Embryonic facial prominence (tissue), 1 donor: ENCODE measurements at regions not wholly inside any gene's neighbourhood (a gene's known extent, or its start where the extent isn't known, plus 50 kb on each side); places are given as distances from the start of the nearest gene placed in this dataset.
"Not testable (repeated sequence)": the region's sequence is repeated elsewhere in the genome, so short reads cannot be mapped to it uniquely, and the experiment has no call there.

ENCODE experiments used
- DNase-seq: peaks from one replicate; pipeline ENCODE4 v3.0.0-alpha.2; 2016; ENCODE audit errors: extremely low spot score

DNA sequence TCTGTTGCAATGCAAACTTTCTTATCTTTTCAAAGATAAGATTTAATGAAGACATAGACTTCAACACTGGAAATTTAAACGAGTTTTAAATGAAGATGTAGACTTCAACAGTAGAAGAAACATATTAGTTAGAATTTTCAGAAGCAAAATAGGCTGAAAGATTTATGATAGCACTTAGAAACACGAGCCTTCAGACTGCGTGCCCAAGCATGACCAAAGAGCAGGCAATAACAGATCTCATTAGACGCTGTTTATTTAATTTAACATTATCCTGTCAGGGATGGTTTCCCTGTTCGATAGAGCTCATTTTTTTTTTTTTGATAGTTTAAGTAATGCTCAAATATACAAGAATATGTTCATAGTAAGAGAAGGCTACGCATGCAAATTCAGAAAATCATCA, 604.7 kb upstream of the SOX9 start:
- DNase-seq: no peak

DNA sequence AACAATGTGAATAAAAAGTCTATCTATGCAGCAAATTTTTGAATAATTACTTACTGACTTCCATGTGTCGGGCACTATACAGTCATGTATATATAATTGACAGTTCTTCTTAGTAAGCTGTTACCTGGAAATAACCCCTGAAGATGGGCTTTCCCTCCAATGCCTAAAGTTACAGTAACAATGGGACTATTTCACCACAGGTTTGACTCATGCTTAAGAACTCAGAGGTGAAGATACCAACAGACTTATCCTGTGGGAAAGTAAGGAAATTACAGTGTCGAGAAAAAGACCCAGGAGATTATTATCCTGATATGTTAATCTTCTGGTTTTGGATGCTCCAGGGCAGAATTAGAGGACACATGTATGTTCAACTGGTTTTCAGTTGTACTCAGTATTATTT, 601.5 kb upstream of the SOX9 start:
- no peak for DNase-seq

DNA sequence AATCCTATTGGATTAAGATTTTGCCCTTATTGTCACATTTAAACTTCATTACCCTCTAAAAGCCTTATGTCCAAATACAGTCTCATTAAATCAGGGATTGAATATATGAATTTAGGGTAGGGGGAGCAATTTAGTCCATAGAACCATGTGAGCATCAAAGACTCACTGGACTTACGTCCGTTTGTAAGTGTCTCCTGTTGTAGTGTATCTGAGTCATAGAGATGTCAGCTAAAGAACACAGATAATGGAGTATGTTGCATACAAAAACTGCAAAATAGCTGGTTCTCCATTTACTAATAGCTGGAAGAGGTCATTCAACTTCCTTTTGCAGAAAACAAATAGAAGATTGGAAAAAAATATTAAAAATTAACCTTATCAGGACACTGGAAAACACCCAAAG, 599.1 kb upstream of the SOX9 start:
- no peak for DNase-seq

DNA sequence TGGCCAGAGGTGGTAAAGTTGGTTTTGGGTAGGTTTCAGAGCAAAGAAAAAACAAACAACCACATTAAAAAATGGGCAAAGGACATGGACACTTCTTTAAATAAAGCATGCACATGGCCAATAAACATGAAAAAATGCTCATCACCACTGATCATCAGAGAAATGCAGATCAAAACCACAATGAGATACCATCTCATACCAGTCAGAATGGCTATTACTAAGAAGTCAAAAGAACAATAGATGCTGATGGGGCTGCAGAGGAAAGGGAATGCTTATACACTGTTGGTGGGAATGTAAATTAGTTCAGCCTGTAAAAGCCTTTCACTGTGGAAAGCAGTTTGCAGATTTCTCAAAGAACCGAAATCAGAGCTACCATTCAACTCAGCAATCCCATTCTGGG, 598.4 kb upstream of the SOX9 start:
- no peak for DNase-seq

DNA sequence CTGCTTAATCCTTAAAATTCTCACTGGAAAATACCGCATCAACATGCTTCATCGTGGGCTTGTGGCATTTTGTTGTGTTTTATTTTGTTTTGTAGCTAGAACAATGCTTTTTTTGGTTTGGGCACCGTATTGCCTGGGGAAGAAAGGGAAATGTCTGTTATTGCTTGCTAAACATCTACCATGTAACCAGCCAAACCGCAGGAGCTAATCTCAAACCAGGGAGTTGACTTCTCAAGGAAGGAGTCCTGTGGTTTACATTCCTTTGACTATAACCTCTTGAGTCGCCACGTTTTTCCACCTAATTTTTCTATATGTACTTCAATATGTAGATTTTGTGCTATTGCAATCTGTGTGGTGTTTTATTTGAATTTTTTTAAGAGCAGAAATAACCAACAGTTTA, 593.5 kb upstream of the SOX9 start:
- no peak for DNase-seq

DNA sequence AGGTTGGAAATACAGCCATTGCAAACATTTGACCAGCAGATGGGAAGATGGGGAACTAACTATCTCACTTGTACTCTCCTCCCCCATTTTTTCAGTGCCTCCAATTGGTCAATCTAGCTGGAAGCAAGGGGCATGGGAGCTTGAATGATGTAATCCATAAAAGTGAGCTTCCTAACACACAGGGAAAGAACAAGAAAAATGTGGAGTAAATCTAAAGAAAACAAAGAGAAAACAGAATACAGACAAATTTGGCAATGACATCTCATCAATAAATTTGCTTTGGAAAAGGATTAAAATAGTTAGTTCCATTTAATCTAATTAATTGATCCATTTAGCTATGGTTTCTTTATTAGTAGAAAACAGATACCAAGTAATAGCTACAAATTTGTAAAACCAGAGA, 592.6 kb upstream of the SOX9 start:
- DNase-seq: no peak

DNA sequence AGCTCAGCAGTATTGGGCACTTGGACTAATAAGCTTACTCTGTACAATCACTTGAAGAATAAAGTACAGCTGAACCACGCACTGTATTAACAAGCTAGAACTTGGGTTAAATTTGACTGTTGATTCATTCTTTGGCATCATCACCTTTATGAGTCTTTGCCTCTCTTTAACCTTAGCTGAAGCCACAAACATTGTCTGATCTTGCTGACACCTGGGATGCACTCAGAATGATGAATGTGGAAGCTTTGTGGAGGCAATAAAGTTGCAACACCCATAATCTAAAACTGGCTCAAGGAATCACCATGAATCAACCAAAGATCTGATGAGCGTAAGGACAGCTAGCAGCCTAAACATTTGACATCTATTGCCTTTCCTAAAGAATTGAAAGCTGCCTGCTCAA, 590.6 kb upstream of the SOX9 start:
- DNase-seq: no peak

DNA sequence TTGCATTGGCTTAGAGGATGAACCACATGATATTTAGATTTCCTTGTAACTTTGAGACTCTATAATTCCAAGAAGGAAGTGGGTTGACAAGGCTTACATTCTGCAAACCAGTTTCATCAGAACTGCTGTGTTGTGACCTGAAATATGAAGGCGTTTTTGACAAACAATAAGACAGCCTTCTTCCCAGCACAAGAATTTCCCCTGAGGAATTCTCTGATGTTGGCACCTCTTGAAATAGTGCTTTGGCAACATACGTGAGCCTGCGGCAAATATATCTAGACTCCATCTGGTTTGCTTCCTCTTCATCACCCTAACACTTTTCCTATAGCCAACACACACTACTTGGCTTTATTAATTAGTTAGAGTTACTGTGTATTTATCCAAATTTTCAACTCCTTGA, 585.5 kb upstream of the SOX9 start:
- DNase-seq: no peak

DNA sequence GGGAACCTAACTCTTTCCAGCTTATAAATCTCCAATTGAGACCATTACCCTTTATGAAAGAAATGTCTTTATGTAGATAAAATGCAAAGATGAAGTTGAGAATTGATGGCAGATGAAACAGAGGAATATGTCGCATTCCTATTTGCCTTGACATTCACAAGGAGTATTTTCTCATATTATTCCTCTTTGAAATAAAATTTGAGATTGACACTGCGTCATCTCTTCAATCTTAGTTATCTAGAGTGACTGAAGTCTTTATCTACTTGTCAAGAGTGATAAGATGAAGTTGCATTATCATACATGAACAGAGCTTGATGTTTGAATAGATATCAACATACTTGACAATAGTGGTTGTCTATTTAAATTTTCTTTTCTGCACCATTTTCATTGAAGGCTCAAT, 574.4 kb upstream of the SOX9 start:
- no peak for DNase-seq

DNA sequence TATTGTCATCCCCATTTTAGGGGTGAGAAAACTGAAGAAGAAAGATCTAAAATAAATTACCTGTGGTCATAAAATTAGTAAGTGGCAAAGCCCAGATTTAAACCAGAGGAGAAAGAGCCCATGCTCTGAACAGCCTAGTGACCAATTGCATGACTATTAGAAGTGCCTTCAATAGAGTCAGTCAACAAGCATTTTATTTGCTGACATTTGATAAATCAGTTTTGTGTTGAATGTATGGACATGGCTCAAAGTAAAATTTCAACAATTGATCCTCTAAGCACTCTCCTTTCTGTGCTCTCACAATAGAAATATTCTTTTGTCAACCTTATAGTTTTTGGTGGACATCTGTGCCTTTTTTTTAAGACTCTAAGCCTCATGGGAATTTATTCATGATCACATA, 572.9 kb upstream of the SOX9 start:
- no peak for DNase-seq

DNA sequence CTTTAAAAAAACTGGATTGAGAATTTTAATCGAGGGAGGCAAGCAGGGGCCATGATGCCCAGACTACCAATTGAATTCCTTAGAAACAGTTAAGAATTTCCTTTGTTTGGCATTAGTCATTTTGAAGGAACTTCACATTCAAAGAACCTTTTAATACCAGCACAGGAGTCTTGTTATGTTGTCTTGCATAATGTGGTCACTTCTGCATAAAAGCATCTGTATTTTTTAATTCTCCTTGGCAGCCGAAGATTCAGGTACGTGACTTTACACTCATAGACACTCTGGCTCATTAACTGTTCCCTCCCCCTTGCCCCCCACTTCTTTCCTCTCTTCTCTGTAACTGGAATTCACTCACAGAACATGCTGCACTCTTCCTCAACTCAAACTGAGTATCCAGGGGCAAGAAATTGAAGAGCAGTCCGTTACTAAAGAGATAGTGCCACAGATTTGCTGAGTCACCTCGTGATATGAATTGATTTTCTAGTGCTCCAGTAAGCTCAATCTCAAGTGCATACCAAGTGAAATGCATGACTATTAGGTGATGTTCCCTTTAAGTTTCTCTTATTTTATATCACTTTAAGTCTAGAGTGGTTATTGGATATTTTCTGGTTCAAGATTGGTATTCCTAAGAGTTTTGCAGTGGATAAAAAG, 572.2 kb upstream of the SOX9 start:
- no peak for DNase-seq

DNA sequence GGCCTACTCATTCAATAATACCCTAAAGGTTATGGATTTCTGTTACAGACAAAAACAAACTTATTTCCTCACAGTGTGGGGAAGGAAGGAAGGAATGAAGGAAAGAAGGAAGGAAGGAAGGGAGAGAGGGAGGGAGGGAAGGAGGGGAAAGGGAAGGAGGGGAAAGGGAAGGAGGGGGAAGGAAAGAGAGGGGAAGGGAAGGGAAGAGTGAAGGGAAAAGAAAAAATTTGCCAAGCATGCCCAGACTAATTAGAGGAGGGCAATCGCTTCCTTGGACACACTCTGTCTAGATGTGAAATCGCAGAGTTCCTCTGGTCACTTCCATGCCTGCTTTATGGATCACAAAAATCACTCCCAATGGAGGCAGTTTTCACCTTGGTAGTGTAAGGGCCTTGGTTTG, 570.1 kb upstream of the SOX9 start:
- no peak for DNase-seq

DNA sequence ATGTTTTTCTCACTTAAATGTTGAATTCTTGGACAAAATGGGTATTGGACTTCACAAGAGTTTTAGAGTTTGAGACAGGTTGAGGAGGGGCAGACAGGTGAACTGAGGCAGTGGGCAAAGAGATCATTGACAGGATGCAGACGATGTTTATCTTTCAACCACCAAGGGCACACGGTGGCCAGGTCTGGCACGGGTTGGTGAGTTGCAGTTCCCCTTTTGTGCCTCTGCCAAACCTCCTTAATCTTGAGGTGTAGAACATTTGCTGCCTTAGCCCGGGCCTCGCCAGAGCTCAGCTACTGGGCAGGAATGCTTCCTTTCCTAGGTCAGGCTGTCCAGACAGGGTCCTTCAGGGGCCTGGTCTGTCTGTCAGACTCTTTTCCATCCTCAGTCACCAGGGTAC, 567.4 kb upstream of the SOX9 start:
- no peak for DNase-seq

DNA sequence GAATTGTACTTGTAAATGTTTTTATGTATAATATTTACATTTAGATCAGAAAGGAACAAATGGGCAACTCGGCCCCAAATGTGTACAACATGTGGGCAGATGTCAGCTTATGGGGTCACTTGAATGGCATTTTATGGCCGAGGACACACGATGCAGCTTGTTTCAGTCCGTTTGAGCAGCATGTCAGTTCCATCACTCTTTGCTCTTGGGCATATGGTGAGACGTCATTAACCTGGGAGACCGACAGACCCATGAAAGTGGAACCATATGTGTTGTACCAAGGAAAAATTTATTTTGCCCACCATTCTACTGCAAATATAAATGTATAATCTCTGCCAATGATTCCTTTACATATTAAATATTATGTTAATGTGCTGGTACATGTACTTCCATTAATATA, 561.9 kb upstream of the SOX9 start:
- no peak for DNase-seq

DNA sequence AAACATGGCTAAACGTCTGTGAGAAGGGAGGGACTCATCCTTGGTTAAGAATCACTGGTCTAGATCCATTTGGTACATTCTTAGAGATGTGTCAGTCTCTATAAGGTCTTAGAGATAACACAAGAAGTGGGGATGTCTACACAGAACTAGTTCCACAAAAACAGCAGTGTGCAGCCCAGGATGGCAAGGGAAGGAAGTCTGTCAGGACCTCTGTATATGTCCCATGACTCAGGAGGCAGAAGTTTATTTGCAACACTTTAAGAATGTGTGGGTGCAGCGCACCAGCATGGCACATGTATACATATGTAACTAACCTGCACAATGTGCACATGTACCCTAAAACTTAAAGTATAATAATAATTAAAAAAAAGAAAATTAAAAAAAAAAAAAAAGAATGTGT, 548.5 kb upstream of the SOX9 start:
- no peak for DNase-seq

DNA sequence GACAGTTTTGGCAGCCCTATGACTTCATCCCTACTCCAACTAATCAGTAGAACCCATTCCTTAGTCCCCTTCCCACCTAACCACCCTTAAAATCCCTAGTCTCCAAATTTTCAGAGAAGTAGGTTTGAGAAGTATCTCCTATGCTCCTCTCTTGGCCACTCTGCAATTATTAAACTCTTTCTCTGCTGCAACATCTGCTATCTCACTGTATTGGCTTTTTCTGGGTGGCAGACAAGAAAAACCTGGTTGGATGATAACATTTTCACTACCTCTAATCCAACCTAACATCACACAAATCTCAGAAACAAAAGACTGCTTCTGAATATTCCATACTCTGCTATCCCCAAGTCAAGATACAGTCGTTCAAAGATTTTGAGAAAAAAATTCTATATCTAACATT, 542.4 kb upstream of the SOX9 start:
- DNase-seq: no peak

DNA sequence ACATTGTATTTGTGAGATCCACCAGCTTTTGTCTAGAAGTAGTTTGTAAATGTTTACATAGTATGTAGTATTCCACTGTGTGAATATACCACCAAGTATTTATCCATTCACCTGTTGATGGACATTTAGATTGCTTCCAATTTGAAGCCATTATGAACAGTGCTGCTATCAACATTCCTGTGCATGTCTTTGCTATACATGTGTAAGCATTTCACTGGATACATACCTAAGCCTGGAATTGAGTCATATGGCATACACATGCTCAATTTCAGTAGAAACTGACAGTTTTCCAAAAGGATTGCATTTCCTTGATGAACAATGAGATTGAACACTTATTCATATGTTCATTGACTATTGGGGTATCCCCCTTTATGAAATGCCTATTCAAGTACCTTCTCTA, 540.6 kb upstream of the SOX9 start:
- no peak for DNase-seq

DNA sequence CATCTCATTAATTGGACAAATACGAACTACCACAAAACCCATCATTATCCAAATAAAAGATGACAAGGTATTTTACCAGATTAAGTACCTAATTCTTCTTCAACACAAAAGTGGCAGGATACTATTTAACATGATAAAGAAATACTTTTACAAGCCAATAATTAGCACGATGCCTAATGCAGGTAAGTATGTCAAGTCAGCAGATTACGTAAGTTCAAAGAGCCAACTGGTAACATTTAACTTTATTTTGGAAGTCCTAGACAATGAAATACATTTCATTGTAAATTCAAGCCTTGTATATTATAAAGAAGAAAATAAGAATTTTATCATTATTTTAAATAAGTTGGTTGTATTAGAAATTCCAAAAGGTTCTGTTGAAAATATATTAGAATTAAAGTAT, 535.3 kb upstream of the SOX9 start:
- no peak for DNase-seq

DNA sequence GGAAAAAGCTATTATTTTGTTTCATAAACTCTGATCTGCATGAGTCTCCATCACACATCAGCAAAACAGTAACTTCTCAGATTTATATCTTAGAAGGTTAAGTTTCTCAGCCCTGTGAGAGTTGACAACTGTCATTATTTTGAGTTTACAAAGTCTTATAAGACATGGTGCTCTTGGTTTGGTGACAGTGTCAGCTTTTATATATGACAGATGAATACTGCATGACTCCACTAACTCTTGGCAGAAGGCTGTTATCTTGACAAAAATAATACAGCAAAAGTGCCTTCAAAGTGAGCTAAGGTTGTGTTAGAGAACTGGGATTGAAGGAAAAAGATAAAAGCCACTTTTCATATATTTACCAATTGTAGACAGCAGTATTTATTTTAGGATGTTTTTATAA, 528.4 kb upstream of the SOX9 start:
- no peak for DNase-seq

DNA sequence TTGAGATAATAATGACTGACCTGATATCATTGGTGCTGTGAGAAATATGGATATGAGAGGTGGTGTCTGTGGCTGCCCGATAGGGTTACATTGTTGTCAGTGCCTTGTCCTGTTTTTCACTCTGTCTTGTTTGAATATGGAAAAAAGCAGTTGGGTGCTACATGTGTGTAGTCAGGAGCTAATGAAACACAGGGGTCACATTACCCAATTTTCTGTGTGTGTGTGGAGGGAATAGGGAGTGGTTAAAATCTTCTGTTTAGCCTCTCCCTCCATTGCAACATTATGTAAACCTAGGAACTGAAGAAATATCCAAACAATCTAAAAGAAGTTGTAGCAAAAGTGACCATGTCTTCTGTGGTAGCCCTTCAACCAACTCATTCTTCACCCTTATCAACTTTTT, 527.7 kb upstream of the SOX9 start:
- DNase-seq: no peak

DNA sequence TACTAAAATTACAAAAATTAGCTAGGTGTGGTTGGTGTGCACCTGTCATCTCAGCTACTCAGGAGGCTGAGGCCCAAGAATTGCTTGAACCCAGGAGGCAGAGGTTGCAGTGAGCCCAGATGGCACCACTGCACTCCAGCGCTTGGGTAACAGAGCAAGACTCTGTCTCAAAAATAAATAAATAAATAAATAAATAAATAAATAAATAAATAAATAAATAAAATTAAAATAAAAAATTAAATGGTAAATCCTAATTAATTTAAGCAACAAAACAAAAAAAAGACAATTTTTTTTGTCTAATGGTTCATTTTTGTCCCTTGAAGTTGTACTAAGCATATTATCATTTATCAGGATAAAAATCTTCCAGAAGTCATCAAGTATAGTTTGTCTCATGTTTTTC, 521.2 kb upstream of the SOX9 start:
- not testable (repeated sequence) for DNase-seq

DNA sequence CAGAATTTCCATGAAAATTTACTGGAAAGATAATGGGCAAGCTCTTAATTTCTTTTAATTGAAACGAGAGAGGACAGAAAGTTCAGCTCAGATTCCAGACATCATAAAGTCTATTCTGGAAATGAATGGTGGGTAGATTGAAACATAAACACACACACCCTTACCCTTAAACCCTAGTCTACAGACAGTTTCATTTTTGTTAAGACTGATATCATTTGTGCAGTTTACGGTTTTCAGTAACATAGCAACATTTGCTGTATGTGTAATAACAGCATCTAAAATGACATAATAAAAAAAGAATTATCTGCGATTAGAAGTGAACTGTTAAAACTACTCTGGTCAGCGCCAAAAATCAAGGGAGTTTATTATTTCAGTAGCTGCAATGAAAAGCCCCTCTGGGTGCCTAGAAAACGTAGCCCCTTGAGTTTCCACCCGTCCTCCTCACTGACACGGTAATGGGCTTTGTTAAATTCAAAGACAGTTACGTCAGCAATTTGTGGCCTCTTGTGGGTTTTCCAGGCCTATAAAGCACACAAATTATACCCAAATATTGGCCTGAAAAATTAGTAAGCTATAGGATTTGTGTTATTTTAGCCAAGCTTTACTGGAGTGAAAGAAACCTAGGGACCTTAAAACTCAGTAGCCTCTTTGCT, 520.6 kb upstream of the SOX9 start:
- no peak for DNase-seq

DNA sequence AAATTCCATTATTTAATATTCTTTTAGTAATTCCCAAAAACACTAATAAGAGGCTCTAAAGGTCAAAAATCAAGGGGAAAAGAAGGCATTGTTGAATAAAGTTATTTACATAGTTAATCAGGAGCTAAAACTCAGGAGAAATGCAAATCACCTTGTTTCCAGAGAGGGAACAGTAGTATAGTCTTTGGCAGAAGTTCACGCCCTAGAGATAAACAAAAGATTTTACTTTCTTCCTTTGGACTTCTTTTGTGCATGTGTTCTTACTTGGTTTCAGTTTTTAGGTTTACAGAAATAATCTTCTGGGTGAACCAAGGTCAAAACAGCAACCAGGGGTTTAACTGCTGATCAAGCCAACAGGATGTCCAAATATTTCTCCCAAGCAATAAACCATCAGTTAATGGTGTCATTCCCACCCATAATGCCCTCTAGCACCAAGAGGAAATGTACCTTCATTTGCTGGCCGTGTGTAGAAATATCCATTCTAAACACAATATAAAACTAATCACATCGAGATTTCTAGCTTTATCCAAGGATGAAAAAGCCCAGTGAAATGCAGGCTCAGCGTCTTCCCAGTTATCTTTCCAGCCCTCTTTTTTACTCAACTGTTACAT, 518.8 kb upstream of the SOX9 start:
- no peak for DNase-seq

DNA sequence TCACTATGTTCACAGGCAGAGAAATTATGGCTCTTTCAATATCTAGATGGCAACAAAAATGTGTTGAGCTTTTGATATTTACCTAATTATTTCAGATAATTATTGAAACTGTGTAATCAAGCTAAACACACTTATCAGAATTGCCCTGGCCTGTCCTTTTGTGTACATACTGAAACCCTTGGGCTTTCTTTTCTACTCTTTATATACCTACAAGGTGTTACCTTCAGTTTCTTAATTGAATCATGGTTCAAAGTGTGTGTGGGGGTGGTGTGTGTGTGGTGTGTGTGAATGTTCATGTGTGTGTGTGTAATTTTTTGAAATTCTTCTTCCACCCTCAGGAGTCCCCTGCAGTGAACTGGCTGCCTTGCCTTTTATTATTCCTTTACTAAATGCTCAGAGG, 506.8 kb upstream of the SOX9 start:
- no peak for DNase-seq
